ENCODE measurements at regions not wholly inside any gene's neighbourhood (a gene's known extent, or its start where the extent isn't known, plus 50 kb on each side); places are given as distances from the start of the nearest gene placed in this dataset.
"Not testable (repeated sequence)": the region's sequence is repeated elsewhere in the genome, so short reads cannot be mapped to it uniquely, and the experiment has no call there.

DNA sequence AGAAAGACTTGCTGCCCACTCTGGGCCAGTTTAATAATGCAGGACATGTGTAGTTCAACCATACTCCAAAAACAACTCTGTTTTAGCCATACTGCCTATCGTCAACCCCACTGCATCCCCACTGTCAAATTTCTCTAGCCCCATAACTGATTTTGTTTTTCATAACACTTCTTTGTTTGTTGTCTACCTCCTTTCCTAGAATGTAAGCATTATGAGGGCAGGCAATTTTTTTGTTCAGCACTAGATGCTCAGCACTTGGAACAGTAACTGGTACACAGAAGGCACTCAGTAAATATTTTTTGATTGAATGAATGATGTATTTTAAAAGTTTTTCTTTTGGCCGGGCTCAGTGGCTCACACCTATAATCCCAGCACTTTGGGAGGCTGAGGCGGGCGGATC lies 183.8 kb upstream of the MKLN1 start:
- no peak for DNase-seq (ENCODE audit: low read depth in 2 of 2)

GRCh38 chr7:131145026-131145425 lies 182.7 kb upstream of the MKLN1 start:
- no peak for DNase-seq (ENCODE audit: low read depth in 2 of 2)

GRCh38 chr7:131145770-131146169 lies 181.9 kb upstream of the MKLN1 start:
- DNase-seq (ENCODE audit: low read depth in 2 of 2), result no peak

DNA sequence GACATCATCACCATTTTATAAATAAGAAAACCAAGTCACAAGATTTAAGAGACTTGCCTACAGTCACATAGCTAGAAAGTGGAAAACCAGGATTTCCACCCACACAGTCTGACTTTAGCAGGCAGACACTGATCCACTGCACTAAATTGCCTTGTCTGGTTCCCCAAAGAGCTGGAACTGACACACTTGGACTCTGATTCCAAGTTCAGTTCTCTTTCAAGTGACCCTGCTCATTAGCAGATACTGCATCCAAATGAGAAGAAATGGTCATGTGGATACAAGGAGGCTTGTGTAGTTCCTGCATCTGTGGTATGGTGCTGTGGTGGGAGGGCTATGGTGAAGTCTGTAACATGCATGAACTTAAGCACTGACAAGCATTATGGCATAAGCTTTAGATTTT lies 180.1 kb upstream of the MKLN1 start:
- no peak for DNase-seq (ENCODE audit: low read depth in 2 of 2)

DNA sequence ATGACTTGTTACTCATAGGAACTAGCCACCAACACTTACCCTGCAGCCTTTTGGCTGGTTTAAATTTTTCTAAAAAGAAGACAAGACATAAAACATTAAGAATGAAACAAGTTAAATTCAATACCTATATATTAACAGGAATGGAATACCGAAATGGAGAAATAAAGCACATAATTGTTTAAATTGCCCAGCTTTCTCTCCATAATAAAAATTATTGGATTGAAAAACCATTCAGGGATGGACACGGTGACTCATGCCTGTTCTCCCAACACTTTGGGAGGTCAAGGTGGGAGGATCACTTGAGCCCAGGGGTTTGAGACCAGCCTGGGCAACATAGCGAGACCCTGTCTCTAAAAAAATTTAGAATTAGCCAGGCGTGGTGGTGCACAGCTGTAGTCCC lies 179.4 kb upstream of the MKLN1 start:
- DNase-seq (ENCODE audit: low read depth in 2 of 2), result no peak

GRCh38 chr7:131148708-131149428 lies 178.8 kb upstream of the MKLN1 start:
- no peak for DNase-seq (ENCODE audit: low read depth in 2 of 2)

DNA sequence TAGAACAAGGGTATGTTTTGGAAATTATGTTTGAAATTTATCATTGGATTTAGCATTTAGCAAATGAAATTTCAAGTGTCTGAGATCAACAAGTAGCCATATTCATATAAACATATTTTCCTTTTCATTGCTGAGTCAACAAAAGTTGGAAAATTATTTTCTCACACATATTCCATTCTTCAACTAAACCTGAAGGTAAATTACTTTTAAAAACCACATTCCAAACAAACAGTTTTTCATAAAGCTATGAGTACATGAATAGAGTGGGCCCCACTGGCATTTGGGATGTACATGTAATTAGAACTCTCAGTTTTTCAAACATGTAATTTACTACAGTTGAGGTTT lies 178.3 kb upstream of the MKLN1 start:
- no peak for DNase-seq (ENCODE audit: low read depth in 2 of 2)

GRCh38 chr7:131149840-131150239 lies 177.8 kb upstream of the MKLN1 start:
- no peak for DNase-seq (ENCODE audit: low read depth in 2 of 2)

DNA sequence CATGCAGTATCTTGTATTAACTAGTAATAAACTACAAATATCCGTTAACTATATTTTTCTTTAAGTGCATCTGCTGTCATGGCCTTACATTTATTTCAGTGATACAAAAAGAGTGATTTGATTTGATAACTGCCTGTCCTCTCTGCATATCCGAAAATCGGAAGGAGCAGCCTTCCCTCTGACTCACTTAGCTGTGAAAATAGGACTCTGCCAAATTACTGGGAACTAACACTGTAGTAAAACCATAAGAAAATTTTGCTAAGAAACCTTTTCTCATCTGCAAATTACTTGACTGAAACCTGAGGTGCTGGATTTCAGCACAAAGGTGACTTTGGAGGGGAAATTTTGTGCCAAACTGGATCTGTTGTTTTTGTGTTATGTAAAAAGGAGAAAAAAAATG lies 176.6 kb upstream of the MKLN1 start:
- no peak for DNase-seq (ENCODE audit: low read depth in 2 of 2)

- no peak for DNase-seq (ENCODE audit: low read depth in 2 of 2)
Measured at GRCh38 chr7:131152766-131153165, 174.9 kb upstream of the MKLN1 start.

GRCh38 chr7:131154380-131154779 lies 173.3 kb upstream of the MKLN1 start:
- DNase-seq (ENCODE audit: low read depth in 2 of 2), result no peak

DNA sequence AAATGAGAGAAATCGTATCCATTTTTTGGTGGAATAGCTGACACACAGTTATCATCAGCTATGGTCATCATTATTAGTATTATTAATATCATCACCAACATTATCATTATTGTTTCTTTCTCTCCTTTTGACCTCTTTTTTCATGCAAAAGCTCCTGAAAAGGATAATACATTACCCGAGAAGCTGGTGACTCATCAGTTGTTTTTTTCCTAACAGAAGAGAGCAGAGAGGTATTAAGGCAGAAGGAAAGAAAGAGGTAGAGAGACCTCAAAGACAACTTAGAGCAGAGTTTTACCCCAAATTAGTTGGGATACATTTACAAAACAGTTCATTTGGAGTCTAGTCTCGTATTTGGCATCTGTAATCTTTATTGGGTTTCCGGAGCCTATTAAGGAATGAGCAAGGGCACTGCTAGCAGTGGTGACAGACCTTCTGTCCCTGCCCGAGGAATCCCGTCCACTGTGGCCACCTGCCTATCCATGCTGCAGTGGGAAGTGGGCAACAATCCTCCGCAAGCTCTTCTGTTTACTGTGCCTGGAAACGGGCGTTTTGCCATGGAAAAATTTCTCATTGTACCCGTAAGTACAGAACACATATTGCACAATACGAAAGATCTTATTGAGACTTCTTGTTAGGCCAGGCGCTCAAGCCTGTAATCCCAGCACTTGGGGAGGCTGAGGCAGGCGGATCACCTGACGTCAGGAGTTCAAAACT lies 170.0 kb upstream of the MKLN1 start:
- DNase-seq (ENCODE audit: low read depth in 2 of 2), result no peak

DNA sequence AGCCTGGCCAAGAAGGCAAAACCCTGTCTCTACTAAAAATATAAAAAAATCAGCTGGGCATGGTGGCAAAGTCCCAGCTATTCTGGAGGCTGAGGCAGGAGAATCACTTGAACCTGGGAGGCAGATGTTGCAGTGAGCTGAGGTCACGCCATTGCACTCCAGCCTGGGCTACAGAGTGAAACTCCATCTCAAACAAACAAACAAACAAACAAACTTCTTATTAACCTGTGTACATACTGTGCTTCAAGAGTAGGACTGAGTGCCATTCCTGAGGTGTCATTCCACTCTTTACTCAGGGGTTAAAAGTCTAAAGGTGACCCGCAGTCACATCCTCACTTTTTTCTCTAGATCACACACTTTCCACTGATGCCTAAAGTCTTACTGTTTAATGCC lies 169.4 kb upstream of the MKLN1 start:
- not testable (repeated sequence) for DNase-seq (ENCODE audit: low read depth in 2 of 2)

DNA sequence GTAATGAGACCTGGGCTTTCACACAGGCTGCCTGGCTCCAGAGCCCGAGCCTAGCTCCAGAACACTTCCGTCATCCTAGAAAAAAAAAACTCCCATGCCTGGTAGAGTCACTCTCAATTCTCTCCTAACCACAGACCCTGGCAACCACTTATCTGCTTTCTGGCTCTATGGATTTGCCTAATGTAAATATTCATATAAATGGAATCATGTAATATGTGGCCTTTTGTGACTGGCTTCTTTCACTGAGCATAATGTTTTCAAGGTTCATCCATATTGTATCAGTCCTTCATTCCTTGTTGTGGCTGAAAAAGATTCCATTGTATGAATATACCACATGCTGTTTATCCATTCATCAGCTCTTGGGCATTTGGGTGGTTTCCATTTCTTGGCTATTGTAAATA lies 167.7 kb upstream of the MKLN1 start:
- no peak for DNase-seq (ENCODE audit: low read depth in 2 of 2)

- DNase-seq (ENCODE audit: low read depth in 2 of 2), result no peak
Measured at GRCh38 chr7:131161103-131161502, 166.6 kb upstream of the MKLN1 start.

DNA sequence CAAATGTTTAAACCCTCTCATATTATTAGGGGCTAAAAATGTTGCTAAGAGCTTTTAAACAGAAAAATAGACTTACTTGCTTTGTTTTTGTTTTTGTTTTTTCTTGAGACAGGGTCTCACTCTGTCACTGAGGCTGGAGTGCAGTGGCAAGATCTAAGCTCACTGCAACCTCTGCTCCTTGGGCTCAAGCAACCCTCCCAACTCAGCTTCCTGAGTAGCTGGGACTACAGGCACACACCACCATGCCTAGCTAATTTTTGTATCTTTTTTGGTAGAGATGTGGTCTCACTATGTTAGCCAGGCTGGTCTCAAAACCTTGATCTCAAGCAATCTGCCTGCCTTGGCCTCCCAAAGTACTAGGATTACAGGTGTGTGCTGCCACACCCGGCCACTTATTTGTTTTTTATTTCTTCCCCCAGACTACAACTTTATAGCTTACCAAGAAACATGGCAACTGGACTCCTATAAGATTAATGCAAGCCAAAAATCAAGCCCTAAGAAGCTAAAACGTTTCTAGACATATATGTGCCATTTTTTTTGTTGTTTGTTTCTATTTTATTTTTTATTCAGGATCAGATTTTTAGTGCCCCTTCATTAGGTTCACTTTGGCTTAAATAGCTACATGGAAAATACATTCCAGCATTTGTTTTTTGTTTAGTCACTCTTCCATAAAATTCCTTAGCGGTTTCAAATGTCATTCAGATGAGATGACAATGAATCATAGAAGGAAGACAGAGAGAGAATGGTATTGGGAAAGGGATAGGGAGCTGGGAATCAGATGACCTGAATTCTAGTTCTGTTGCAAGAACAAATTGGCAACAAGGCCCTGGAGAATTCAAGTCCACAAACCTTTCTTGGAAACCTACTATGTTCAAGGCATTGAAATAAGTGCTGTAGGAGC lies 163.4 kb upstream of the MKLN1 start:
- DNase-seq (ENCODE audit: low read depth in 2 of 2), result no peak

DNA sequence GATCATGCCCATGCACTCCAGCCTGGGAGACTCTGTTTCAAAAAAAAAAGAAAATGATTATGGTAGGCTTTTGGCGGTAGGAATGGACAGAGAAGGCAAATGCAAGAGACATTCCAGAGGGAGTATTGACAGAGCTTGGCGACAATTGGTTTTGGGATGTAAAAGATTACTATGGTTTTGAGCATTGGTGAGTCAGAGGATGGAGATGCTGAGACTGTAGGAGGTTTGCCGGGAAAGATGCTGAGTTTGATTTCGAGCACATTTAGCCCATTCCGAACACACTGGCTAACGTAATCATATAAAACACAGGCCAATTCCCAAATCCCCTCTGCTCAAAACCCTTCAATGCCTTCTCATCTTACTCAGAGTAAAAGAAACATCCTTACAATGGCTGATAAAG lies 161.6 kb upstream of the MKLN1 start:
- no peak for DNase-seq (ENCODE audit: low read depth in 2 of 2)

- DNase-seq (ENCODE audit: low read depth in 2 of 2), result no peak
Measured at GRCh38 chr7:131170440-131171271, 157.0 kb upstream of the MKLN1 start.

- no peak for DNase-seq (ENCODE audit: low read depth in 2 of 2)
Measured at GRCh38 chr7:131173145-131173890, 154.4 kb upstream of the MKLN1 start.

GRCh38 chr7:131174391-131174790 lies 153.3 kb upstream of the MKLN1 start:
- DNase-seq (ENCODE audit: low read depth in 2 of 2), result no peak

DNA sequence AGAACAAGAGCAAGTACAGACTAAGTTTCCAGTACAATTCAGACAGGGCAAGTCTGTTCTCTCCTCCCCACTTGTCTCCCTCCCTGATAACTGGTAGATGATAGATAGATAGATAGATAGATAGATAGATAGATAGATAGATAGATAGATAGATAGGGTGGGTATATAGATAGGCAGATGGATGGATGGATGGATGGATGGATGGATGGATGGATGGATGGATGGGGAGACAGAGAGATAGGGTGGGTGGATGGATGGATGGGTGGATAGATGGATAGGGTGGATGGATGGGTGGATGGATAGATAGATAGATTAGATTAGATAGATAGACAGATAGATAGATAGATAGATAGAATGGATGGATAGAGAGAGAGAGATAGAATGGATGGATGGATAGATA lies 152.8 kb upstream of the MKLN1 start:
- no peak for DNase-seq (ENCODE audit: low read depth in 2 of 2)

Measured in stimulated activated CD8-positive, alpha-beta memory T cell treated with anti-CD3 and anti-CD28 coated beads, Interleukin-15, amount 100 ng/mL, for 4 hours (primary cell).